NT2/D1 (cell line): ENCODE measurements at regions not wholly inside any gene's neighbourhood (a gene's known extent, or its start where the extent isn't known, plus 50 kb on each side); places are given as distances from the start of the nearest gene placed in this dataset.

Source experiments
- SUZ12 ChIP-seq: IDR thresholded peaks from 2 replicates; pipeline ENCODE4 v1.6.1; 2011; ENCODE audit not compliant: insufficient read length, insufficient read depth; ENCODE audit errors: extremely low read depth
- YY1 ChIP-seq: IDR thresholded peaks from 2 replicates; pipeline ENCODE4 v1.6.1; 2011; ENCODE audit not compliant: insufficient read length, insufficient read depth
- ZNF274 ChIP-seq: IDR thresholded peaks from 2 replicates; pipeline ENCODE4 v1.6.1; 2011; ENCODE audit warnings: mild to moderate bottlenecking, low read depth, low read length

DNA sequence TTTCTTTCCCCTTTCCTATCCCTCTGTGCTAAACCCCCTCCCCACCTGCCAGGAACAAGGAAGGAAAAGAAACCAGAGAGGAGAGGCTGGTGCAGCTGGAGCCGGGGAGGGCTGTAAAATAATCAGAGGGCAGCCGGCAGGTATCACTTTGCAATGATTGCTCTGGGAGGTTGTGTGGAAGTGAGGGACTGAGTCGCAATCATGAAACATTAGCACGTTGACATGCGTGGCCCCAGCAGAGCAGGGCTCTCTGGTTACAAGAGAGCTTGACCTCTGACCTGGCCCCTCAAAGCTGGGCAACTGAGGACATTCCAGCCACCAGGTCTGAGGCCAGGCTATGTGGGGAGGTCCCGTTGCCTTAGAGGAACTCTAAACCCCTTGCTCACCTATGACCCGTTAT lies 170.8 kb upstream of the BDNF start:
- no peak for TF ChIP-seq YY1
- TF ChIP-seq ZNF274: no peak
- no peak for TF ChIP-seq SUZ12
